ENCODE measurements at regions not wholly inside any gene's neighbourhood (a gene's known extent, or its start where the extent isn't known, plus 50 kb on each side); places are given as distances from the start of the nearest gene placed in this dataset.

DNA sequence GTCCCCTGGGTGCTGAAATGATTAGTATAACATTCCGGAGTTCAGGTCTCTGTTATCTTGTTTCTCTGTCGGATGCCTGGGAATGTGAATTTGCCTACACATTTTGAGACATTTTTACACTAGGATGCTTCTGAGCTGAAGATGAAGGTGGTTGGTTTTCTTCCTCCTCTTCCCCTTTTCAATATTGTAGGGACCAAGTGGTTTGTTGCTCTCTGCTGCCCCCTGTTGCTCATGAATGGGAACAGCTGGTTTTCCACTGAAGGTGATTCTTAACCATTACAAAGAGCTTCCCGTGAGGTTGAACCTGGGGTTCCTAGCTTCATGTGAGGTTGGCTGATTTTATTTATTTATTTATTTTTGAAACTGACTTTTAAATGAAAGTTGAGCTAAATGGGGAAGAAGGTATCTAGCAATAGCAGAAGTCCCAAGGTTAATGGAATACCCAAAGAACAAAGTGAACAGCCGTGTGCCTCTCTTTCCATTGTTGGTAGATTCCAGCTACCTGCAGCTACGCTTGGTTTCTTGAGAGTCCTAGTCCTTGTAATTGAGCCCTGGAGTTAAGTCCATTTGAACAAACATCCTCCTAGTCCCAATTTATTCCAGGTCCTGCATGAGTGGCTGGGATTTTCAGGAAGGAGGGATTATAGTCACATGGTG lies 983.9 kb upstream of the EEF2KMT start:
- no peaks in the 10 kb centered on the region for H3K4me1 Mint-ChIP-seq
- H3K27ac Mint-ChIP-seq = no peak overlapping the region
- peaks cover 28% of the 10 kb centered on the region for H3K27me3 Mint-ChIP-seq (ENCODE audit: low read depth)
- TF ChIP-seq, protein P1, sequence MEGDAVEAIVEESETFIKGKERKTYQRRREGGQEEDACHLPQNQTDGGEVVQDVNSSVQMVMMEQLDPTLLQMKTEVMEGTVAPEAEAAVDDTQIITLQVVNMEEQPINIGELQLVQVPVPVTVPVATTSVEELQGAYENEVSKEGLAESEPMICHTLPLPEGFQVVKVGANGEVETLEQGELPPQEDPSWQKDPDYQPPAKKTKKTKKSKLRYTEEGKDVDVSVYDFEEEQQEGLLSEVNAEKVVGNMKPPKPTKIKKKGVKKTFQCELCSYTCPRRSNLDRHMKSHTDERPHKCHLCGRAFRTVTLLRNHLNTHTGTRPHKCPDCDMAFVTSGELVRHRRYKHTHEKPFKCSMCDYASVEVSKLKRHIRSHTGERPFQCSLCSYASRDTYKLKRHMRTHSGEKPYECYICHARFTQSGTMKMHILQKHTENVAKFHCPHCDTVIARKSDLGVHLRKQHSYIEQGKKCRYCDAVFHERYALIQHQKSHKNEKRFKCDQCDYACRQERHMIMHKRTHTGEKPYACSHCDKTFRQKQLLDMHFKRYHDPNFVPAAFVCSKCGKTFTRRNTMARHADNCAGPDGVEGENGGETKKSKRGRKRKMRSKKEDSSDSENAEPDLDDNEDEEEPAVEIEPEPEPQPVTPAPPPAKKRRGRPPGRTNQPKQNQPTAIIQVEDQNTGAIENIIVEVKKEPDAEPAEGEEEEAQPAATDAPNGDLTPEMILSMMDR (IDR thresholded peaks at IDR 0.05; ENCODE audit: unreplicated experiment) = peak; percentile 88
- H3K9me3 Mint-ChIP-seq = no peaks in the 10 kb centered on the region
- no peaks in the 10 kb centered on the region for H3K36me3 Mint-ChIP-seq
- DNase-seq (ENCODE audit: low spot score in 2 of 2, unreplicated experiment in 2 of 2) = peak in 1 of 2 experiments; percentile 57
- no peak overlapping the region for H3K4me3 Mint-ChIP-seq

DNA sequence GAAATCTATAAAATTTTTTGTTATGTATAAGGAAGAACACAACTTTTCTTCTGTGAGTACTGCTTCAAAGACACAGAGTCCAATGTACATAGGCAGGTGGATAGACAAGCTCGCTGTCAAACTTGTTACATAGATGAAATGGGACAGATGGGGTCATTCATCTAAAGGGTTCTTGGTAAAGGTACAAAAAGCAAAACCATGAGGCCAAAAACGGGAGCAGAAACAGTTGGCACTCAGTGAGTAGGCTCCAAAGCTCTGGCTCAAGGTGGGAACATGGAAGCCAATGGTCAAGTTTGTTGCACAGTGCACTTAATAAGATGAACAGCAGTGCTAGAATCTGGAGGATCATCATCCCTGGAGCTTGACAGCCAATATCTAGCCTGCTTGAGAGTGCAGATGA lies 979.0 kb upstream of the EEF2KMT start:
- H3K9me3 Mint-ChIP-seq = peaks cover 4% of the 10 kb centered on the region

GRCh38 chr16:6068063-6068462 lies 970.5 kb upstream of the EEF2KMT start:
- Mint-ChIP-seq H3K4me3 (no peak overlapping the region), H3K9me3 (peaks cover 5% of the 10 kb centered on the region), H3K36me3 (no peaks in the 10 kb centered on the region), H3K27ac (no peak overlapping the region), H3K4me1 (no peaks in the 10 kb centered on the region), H3K27me3 (ENCODE audit: low read depth) (peaks cover 3% of the 10 kb centered on the region)
- no peak for DNase-seq (ENCODE audit: low spot score in 2 of 2, unreplicated experiment in 2 of 2)
- TF ChIP-seq, protein P1 (IDR thresholded peaks at IDR 0.05; ENCODE audit: unreplicated experiment) = no peak

More for the DNA sequence above, 979.0 kb upstream of the EEF2KMT start:
- no peak overlapping the region for H3K27ac Mint-ChIP-seq
- no peak for DNase-seq (ENCODE audit: low spot score in 2 of 2, unreplicated experiment in 2 of 2)
- H3K4me3 Mint-ChIP-seq = no peak overlapping the region
- no peaks in the 10 kb centered on the region for H3K36me3 Mint-ChIP-seq
- TF ChIP-seq, protein P1 (IDR thresholded peaks at IDR 0.05; ENCODE audit: unreplicated experiment) = no peak
- H3K4me1 Mint-ChIP-seq = no peaks in the 10 kb centered on the region
- H3K27me3 Mint-ChIP-seq (ENCODE audit: low read depth) = peaks cover 13% of the 10 kb centered on the region

DNA sequence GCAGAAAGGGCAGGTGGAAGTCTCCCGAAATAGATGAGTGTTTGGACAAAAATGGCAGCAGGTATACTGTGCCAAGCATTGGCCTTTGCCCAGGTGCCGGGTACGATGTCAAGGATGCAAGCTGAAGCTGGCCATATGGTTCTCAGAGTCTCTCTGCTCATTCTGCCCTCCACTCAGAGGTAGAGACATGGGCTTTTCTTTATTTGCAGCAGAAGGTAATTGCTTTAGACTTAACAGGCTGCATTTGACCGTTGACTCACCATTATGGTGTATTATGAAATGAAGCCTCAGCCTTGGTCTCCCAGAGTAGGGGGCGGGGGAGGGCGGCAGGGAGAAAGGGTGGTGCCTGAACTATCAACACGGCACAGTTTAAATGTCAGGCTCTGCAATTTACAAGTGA lies 969.1 kb upstream of the EEF2KMT start:
- TF ChIP-seq, protein P1 (IDR thresholded peaks at IDR 0.05; ENCODE audit: unreplicated experiment) = no peak
- Mint-ChIP-seq H3K9me3 (peaks cover 1% of the 10 kb centered on the region), H3K27ac (no peak overlapping the region), H3K4me3 (no peak overlapping the region), H3K36me3 (no peaks in the 10 kb centered on the region), H3K4me1 (no peaks in the 10 kb centered on the region), H3K27me3 (ENCODE audit: low read depth) (peaks cover 3% of the 10 kb centered on the region)
- no peak for DNase-seq (ENCODE audit: low spot score in 2 of 2, unreplicated experiment in 2 of 2)

GRCh38 chr16:6063526-6063925 lies 965.9 kb upstream of the EEF2KMT start:
- TF ChIP-seq, protein P1 (IDR thresholded peaks at IDR 0.05; ENCODE audit: unreplicated experiment) = no peak
- H3K27ac Mint-ChIP-seq = no peak overlapping the region
- no peak for DNase-seq (ENCODE audit: low spot score in 2 of 2, unreplicated experiment in 2 of 2)
- H3K36me3 Mint-ChIP-seq = no peaks in the 10 kb centered on the region
- no peaks in the 10 kb centered on the region for H3K9me3 Mint-ChIP-seq
- no peaks in the 10 kb centered on the region for H3K4me1 Mint-ChIP-seq
- H3K27me3 Mint-ChIP-seq (ENCODE audit: low read depth) = peaks cover 7% of the 10 kb centered on the region
- H3K4me3 Mint-ChIP-seq = no peak overlapping the region
